Activated CD8-positive, alpha-beta memory T cell treated with anti-CD3 and anti-CD28 coated beads for 24 hours (primary cell): ENCODE measurements at regions not wholly inside any gene's neighbourhood (a gene's known extent, or its start where the extent isn't known, plus 50 kb on each side); places are given as distances from the start of the nearest gene placed in this dataset.
"Not testable (repeated sequence)": the region's sequence is repeated elsewhere in the genome, so short reads cannot be mapped to it uniquely, and the experiment has no call there.

Experiments used
- DNase-seq: peaks from one replicate; pipeline ENCODE4 v3.0.0-alpha.2; 2020

- not testable (repeated sequence) for DNase-seq
Observed at GRCh38 chrX:149420566-149420965, 84.5 kb downstream of the IDS start.

- no peak for DNase-seq
Observed at GRCh38 chrX:149398027-149398426, 107.1 kb downstream of the IDS start.

GRCh38 chrX:149392921-149393320 lies 112.2 kb downstream of the IDS start:
- no peak for DNase-seq

- no peak for DNase-seq
Observed at GRCh38 chrX:149383852-149384251, 121.3 kb downstream of the IDS start.

- no peak for DNase-seq
Observed at GRCh38 chrX:149374751-149375150, 130.4 kb downstream of the IDS start.

- no peak for DNase-seq
Observed at GRCh38 chrX:149372866-149373265, 132.2 kb downstream of the IDS start.

GRCh38 chrX:149371986-149372385 lies 133.1 kb downstream of the IDS start:
- no peak for DNase-seq

- DNase-seq, result no peak
Observed at GRCh38 chrX:149370097-149370496, 135.0 kb downstream of the IDS start.

GRCh38 chrX:149365552-149365951 lies 139.6 kb downstream of the IDS start:
- DNase-seq, result no peak

GRCh38 chrX:149365061-149365460 lies 140.0 kb downstream of the IDS start:
- no peak for DNase-seq

GRCh38 chrX:149363965-149364364 lies 141.1 kb downstream of the IDS start:
- DNase-seq, result no peak

- DNase-seq, result no peak
Observed at GRCh38 chrX:149346306-149346705, 158.8 kb downstream of the IDS start.

GRCh38 chrX:149322316-149322715 lies 182.8 kb downstream of the IDS start:
- DNase-seq, result no peak

- DNase-seq, result no peak
Observed at GRCh38 chrX:149313871-149314371, 191.2 kb downstream of the IDS start.

GRCh38 chrX:149312988-149313387 lies 192.1 kb downstream of the IDS start:
- no peak for DNase-seq

- no peak for DNase-seq
Observed at GRCh38 chrX:149312097-149312496, 193.0 kb downstream of the IDS start.

GRCh38 chrX:149302705-149303104 lies 202.4 kb downstream of the IDS start:
- no peak for DNase-seq

- DNase-seq, result no peak
Observed at GRCh38 chrX:149298111-149298510, 207.0 kb downstream of the IDS start.

- DNase-seq, result no peak
Observed at GRCh38 chrX:149296092-149296491, 209.0 kb downstream of the IDS start.

- peak; percentile 71 for DNase-seq
Observed at GRCh38 chrX:149286940-149287349, 218.2 kb downstream of the IDS start.

- no peak for DNase-seq
Observed at GRCh38 chrX:149284616-149285015, 220.5 kb downstream of the IDS start.

GRCh38 chrX:149283853-149284252 lies 221.3 kb downstream of the IDS start:
- no peak for DNase-seq

- no peak for DNase-seq
Observed at GRCh38 chrX:149282909-149283308, 222.2 kb downstream of the IDS start.

- no peak for DNase-seq
Observed at GRCh38 chrX:149280011-149280410, 225.1 kb downstream of the IDS start.

- no peak for DNase-seq
Observed at GRCh38 chrX:149275836-149276235, 229.3 kb downstream of the IDS start.
